ENCODE measurements at regions not wholly inside any gene's neighbourhood (a gene's known extent, or its start where the extent isn't known, plus 50 kb on each side); places are given as distances from the start of the nearest gene placed in this dataset.

DNA sequence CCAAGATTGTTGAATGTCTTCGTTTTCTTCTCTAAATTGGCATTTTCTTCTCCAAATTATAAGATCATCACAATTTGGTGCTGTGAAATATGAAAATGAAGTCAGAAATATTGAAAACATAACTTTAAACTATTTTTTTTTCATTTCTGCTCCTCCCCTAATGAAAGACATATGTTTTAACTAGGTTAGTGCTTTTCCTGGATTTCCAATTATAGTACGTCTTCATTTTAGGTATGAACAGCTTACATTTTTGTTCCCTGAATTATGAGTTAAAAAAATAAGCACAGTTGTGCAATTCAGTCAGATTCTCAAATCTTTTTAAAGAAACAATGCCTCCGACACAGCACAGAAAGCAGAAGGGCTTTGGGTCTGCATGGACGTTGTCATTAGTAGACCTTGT, 83.5 kb upstream of the CFAP20DC start:
- Histone ChIP-seq H3K36me3 (no peaks in the 10 kb centered on the region), H3K9me3 (no peaks in the 10 kb centered on the region), H3K27me3 (no peaks in the 10 kb centered on the region), H3K9ac (no peak overlapping the region), H3K4me2 (no peak overlapping the region), H3K27ac (no peak overlapping the region), H3K4me1 (no peaks in the 10 kb centered on the region), H4K20me1 (no peaks in the 10 kb centered on the region), H3K4me3 (no peak overlapping the region)
- no peak for TF ChIP-seq Cebpa-rat (IDR thresholded peaks at IDR 0.05)

DNA sequence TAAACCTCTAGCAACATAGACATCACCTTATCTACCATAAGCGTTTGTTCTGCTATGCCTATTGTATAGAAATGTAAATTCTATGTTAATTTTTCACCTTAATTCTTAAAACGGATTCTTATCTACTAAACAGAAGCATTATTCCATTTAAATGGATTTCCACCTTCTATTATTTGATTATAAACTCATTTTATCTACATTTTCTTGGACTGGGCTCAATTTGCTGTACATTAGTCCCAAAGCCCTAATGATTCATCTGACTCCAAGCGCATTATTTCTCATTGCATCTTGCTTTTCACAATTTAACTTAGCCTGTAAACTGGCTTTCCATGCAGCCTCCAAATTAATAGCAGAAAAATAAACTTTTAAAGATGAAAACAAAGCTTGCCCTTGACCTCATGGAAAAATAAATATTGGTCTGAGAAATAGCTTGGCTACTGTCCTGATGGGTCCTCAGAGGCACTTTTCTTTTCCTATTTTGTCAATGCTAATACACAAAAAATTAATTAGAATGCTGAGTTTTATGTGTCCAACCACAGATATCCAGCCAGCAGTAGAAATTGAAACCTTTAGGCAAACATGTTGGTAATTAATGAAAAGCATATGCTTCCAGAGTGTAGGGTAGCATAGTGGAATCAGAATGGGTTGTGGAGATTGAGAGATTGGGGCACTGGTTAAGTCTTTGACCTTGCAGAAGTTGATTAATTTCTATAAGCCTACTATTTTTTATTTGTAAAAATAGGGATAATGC, 81.4 kb upstream of the CFAP20DC start:
- Histone ChIP-seq H3K4me1 (no peaks in the 10 kb centered on the region), H3K9ac (no peak overlapping the region), H3K4me2 (no peak overlapping the region), H3K9me3 (no peaks in the 10 kb centered on the region), H3K27ac (no peak overlapping the region), H3K27me3 (no peaks in the 10 kb centered on the region), H3K36me3 (no peaks in the 10 kb centered on the region), H4K20me1 (no peaks in the 10 kb centered on the region), H3K4me3 (no peak overlapping the region)
- no peak for TF ChIP-seq Cebpa-rat (IDR thresholded peaks at IDR 0.05)

DNA sequence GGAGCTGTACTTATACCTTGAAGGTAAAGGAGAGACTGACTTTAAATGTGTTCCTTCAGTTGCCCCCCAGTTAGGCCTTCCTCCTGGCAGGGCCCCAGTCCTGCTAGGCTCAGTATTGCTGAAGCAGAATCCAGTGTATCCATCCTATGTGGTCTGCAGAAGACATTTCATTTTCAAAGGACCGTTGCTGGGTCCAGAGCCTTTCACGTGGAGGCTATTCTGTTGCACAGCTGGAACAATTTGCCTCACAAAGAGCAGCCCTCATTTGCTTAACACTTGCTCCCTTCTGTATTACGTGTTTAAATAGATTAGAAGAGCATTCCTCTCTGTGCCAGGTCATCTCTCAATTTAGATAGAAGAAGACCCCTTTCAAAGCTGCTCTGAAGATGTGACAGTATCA, 78.9 kb upstream of the CFAP20DC start:
- Histone ChIP-seq H3K9ac (no peak overlapping the region), H3K9me3 (no peaks in the 10 kb centered on the region), H3K27me3 (no peaks in the 10 kb centered on the region), H3K4me2 (no peak overlapping the region), H3K36me3 (no peaks in the 10 kb centered on the region), H3K4me3 (no peak overlapping the region), H3K4me1 (no peaks in the 10 kb centered on the region), H3K27ac (no peak overlapping the region), H4K20me1 (no peaks in the 10 kb centered on the region)
- TF ChIP-seq Cebpa-rat (IDR thresholded peaks at IDR 0.05): no peak

DNA sequence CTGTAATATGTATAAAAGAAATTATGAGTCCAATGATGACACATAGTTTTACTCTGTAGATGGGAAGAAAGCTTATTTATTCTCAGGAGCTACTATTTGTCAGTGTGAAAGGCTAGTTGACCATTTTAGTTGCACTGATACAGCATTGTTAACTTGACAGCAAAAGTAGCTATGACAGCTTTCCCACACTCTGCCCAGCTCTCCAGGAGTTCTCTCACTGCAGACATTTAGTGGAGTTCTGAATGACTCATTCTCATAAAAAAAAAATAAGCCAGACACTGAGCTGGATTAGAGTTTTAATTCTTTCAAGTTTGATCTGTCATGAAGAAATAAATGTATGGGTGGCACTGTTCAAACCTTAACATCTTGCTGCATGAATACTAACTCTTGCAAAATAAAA, 77.2 kb upstream of the CFAP20DC start:
- no peak overlapping the region for H3K27ac ChIP-seq

DNA sequence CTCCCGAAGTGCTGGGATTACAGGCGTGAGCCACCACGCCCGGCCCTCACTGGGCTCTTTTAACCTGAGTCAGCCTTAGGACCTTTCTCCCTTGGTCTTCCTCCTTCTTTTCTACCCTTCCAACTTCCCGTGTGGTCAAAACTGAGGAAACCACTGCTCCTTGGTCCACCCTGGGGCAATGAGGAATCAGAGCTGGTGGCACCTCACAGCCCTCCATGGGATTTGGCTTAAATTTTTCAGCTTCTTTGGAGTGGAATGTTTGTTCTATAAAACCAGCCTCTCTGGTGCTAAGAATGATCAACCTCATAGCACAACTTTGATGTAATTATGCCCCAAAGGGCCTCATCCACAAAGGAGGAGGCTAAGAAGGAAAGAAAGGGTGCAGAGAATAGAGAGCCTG, 76.6 kb upstream of the CFAP20DC start:
- no peak for TF ChIP-seq Cebpa-rat (IDR thresholded peaks at IDR 0.05)
- no peaks in the 10 kb centered on the region for H3K36me3 ChIP-seq
- no peaks in the 10 kb centered on the region for H3K4me1 ChIP-seq
- no peak overlapping the region for H3K9ac ChIP-seq
- no peaks in the 10 kb centered on the region for H4K20me1 ChIP-seq
- no peaks in the 10 kb centered on the region for H3K27me3 ChIP-seq
- H3K27ac ChIP-seq: no peak overlapping the region
- H3K4me3 ChIP-seq: no peak overlapping the region
- no peak overlapping the region for H3K4me2 ChIP-seq
- no peaks in the 10 kb centered on the region for H3K9me3 ChIP-seq

More for the DNA sequence above, 77.2 kb upstream of the CFAP20DC start:
- no peaks in the 10 kb centered on the region for H3K27me3 ChIP-seq
- H3K9ac ChIP-seq: no peak overlapping the region
- no peaks in the 10 kb centered on the region for H3K36me3 ChIP-seq
- no peak overlapping the region for H3K4me2 ChIP-seq
- H3K4me3 ChIP-seq: no peak overlapping the region
- H4K20me1 ChIP-seq: no peaks in the 10 kb centered on the region
- no peaks in the 10 kb centered on the region for H3K9me3 ChIP-seq
- H3K4me1 ChIP-seq: no peaks in the 10 kb centered on the region
- TF ChIP-seq Cebpa-rat (IDR thresholded peaks at IDR 0.05): no peak

DNA sequence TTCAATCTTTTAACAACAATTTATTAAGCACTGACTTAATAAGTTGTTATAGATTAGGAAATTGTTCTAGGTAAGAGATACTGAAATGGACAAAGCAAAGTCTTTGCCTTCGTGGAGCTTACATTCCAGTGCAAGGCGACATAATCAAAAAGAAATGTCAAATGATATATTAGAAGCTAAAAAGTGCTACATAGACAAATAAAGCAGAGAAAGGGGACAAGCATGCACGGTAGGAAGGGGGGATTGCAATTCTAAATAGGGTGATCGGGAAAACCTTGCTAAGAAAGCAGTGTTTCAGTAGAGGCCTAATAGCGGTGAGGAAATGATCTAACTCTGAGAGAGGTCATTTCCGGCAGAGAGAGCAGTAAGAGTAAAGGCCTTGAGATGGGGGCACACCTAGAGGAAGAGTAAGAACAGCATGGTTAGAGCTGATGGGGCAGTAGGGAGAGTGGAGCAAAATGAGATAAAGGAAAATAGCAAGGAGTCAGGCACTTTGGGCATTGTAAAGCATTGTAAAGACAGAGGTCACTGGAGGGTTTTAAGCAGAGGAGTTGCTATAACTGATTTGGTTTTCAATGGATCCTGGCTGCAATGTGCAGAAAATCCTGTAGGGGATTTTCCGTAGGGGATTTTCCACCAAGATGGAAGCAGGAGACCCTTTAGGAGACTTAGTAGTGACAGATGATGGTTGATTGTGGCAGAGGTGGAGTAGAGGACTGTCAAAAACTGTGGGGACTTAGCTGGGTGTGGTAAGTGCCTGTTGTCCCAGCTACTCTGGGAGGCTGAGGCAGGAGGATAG, 71.7 kb upstream of the CFAP20DC start:
- Histone ChIP-seq H3K27ac (no peak overlapping the region), H4K20me1 (no peaks in the 10 kb centered on the region), H3K4me2 (no peak overlapping the region), H3K27me3 (no peaks in the 10 kb centered on the region), H3K9me3 (no peaks in the 10 kb centered on the region), H3K4me1 (no peaks in the 10 kb centered on the region), H3K36me3 (no peaks in the 10 kb centered on the region), H3K9ac (no peak overlapping the region), H3K4me3 (no peak overlapping the region)
- no peak for TF ChIP-seq Cebpa-rat (IDR thresholded peaks at IDR 0.05)

DNA sequence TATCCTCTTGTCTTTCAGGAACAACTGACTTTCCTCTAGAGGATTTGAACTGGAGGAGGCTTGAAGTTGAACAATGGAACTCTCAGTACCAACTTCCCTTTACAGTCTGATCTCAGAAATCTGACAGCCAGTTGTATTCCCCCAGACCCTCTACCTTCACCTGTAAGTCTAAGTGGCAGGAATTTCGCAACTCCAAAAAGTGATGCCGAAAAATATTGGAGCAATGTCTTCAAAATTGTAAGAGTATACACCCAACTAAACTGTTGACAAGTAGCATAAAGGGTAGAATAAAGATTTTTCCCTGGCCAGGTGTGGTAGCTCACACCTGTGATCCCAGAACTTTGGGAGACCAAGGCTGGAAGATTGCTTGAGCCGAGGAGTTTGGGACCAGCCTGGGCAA, 69.1 kb upstream of the CFAP20DC start:
- 0 out of 2 replicates have a peak, but pooled peaks have one; percentile 45 for TF ChIP-seq Cebpa-rat (IDR thresholded peaks at IDR 0.05)
- no peak overlapping the region for H3K9ac ChIP-seq
- no peaks in the 10 kb centered on the region for H3K27me3 ChIP-seq
- H3K4me2 ChIP-seq: no peak overlapping the region
- H4K20me1 ChIP-seq: no peaks in the 10 kb centered on the region
- no peaks in the 10 kb centered on the region for H3K36me3 ChIP-seq
- no peak overlapping the region for H3K27ac ChIP-seq
- no peak overlapping the region for H3K4me3 ChIP-seq
- no peaks in the 10 kb centered on the region for H3K4me1 ChIP-seq
- no peaks in the 10 kb centered on the region for H3K9me3 ChIP-seq

DNA sequence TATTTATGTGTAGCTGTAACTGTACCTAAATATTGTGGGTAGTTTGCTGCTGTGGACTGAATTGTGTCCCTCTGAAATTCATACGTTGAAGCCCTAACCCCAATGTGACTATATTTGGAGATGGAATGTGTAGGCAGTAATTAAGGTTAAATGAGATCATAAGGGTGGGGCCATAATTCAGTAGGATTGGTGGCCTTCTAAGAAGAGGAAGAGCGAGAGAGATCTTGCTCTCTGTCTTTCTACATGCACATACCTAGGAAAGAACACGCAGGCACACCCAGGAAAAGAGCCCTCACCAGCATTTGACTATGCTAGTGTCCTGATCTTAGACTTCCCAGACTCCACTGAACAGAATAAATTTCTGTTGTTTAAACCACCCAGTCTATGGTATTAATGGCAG, 67.6 kb upstream of the CFAP20DC start:
- no peak for TF ChIP-seq Cebpa-rat (IDR thresholded peaks at IDR 0.05)
- no peaks in the 10 kb centered on the region for H3K36me3 ChIP-seq
- H3K9ac ChIP-seq: no peak overlapping the region
- no peaks in the 10 kb centered on the region for H3K27me3 ChIP-seq
- H3K27ac ChIP-seq: no peak overlapping the region
- H3K4me2 ChIP-seq: no peak overlapping the region
- H4K20me1 ChIP-seq: no peaks in the 10 kb centered on the region
- H3K4me1 ChIP-seq: no peaks in the 10 kb centered on the region
- H3K4me3 ChIP-seq: no peak overlapping the region
- H3K9me3 ChIP-seq: no peaks in the 10 kb centered on the region

DNA sequence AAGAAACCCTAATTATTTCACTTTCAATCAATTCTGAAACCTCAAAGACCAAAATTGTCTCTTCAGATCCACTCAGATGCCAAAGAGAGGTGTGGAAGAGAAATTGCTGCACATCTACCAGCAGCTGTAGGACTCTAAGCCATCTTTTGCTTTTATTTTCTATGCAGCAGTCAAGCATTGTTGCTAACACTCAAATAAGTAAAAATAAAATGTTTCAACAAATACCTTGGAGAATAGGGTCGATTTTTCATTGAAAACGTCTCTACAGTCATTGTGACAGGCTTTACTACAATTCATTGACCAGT, 66.4 kb upstream of the CFAP20DC start:
- Histone ChIP-seq H4K20me1 (no peaks in the 10 kb centered on the region), H3K9me3 (no peaks in the 10 kb centered on the region), H3K9ac (no peak overlapping the region), H3K4me1 (no peaks in the 10 kb centered on the region), H3K4me3 (no peak overlapping the region), H3K27me3 (no peaks in the 10 kb centered on the region), H3K4me2 (no peak overlapping the region), H3K36me3 (no peaks in the 10 kb centered on the region), H3K27ac (no peak overlapping the region)
- no peak for TF ChIP-seq Cebpa-rat (IDR thresholded peaks at IDR 0.05)

DNA sequence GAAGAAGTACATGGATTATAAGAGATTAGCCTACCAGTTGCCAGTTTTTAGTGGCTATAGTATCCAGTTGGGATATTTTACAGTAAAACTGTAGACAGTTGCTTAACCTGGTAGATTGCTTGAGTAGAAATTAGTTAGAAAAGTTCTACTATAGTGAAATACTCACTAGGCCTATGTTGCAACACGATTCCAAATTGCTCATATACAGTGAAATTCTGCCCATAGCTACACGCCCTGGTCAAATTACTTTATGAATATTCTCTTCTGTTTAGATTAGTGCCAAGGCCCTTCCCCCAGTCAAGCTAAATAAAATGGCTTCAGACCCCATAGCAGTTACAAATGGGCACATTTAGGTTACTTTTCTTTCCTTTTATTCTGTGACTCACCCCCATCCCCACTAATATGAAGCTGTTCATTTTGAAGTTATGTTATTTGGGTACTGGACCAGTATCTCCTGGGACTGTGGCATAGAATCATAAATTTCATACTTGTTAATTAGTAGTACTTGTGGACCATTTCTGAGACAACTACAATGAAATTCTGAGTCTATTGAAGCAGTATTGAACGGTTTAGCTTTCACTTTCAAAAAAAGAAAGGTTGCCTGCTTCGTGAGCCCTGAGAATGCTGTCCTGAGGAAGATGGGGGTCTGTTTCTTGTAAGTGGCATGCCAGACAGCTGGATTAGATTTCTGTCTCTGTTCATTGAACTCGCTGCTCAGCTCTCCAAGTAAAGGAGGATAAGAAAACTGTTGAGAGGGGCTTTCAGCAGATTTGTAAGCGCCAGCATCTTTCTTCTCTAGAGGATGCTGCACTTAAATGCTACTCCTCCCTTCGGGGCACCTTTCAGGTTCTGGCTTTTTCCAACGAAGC, 65.8 kb upstream of the CFAP20DC start:
- no peaks in the 10 kb centered on the region for H4K20me1 ChIP-seq
- H3K4me1 ChIP-seq: no peaks in the 10 kb centered on the region
- no peak for TF ChIP-seq Cebpa-rat (IDR thresholded peaks at IDR 0.05)
- no peak overlapping the region for H3K4me3 ChIP-seq
- H3K36me3 ChIP-seq: no peaks in the 10 kb centered on the region
- H3K4me2 ChIP-seq: no peak overlapping the region
- no peaks in the 10 kb centered on the region for H3K27me3 ChIP-seq
- H3K9ac ChIP-seq: no peak overlapping the region
- H3K27ac ChIP-seq: no peak overlapping the region
- H3K9me3 ChIP-seq: no peaks in the 10 kb centered on the region
